ENCODE measurements at regions not wholly inside any gene's neighbourhood (a gene's known extent, or its start where the extent isn't known, plus 50 kb on each side); places are given as distances from the start of the nearest gene placed in this dataset.

GRCh38 chr22:23411739-23412138 is 168.4 kb downstream of the IGLL1 start:
- Histone ChIP-seq H3K27me3 (no peaks in the 10 kb centered on the region), H3K4me3 (no peak overlapping the region), H3K4me1 (no peaks in the 10 kb centered on the region), H3K27ac (no peak overlapping the region), H3K36me3 (no peaks in the 10 kb centered on the region), H3K9me3 (no peaks in the 10 kb centered on the region)
- ATAC-seq, result no peak
- DNase-seq, result no peak
- TF ChIP-seq POLR2A (IDR thresholded peaks at IDR 0.05), result no peak
- no peak for TF ChIP-seq CTCF (IDR thresholded peaks at IDR 0.05)
- intact Hi-C loops (cut with DNase I), result loop anchor here in 1 of 2 donors (10.0 kb wide), 1 partner anchor 123 kb away; no protein-coding TSS in a partner anchor

- H3K36me3 ChIP-seq, result no peaks in the 10 kb centered on the region
- no peak overlapping the region for H3K4me3 ChIP-seq
- H3K27ac ChIP-seq, result no peak overlapping the region
- DNase-seq, result no peak
- H3K4me1 ChIP-seq, result no peaks in the 10 kb centered on the region
- H3K9me3 ChIP-seq, result no peaks in the 10 kb centered on the region
- H3K27me3 ChIP-seq, result no peaks in the 10 kb centered on the region
- 94% methylated on average over 5 of the region's 5 CpGs for WGBS (ENCODE audit: insufficient coverage, low coverage, low lambda C conversion rate, missing lambda C conversion rate)
- intact Hi-C loops (cut with DNase I), result loop anchor here in 1 of 2 donors (10.0 kb wide), 1 partner anchor 124 kb away; no protein-coding TSS in a partner anchor
- no peak for ATAC-seq
- TF ChIP-seq POLR2A (IDR thresholded peaks at IDR 0.05) (no peak), CTCF (IDR thresholded peaks at IDR 0.05) (no peak)
These were observed 169.7 kb downstream of the IGLL1 start for GRCh38 chr22:23410411-23410810.

GRCh38 chr22:23409976-23410375 is 170.1 kb downstream of the IGLL1 start:
- H3K36me3 ChIP-seq, result no peaks in the 10 kb centered on the region
- 50% methylated on average over 4 of the region's 8 CpGs for WGBS (ENCODE audit: insufficient coverage, low coverage, low lambda C conversion rate, missing lambda C conversion rate)
- intact Hi-C loops (cut with DNase I), result loop anchor here (10.0 kb wide), 2 partner anchors 105 to 125 kb away; no protein-coding TSS in a partner anchor
- no peaks in the 10 kb centered on the region for H3K27me3 ChIP-seq
- ATAC-seq, result no peak
- H3K27ac ChIP-seq, result no peak overlapping the region
- no peaks in the 10 kb centered on the region for H3K4me1 ChIP-seq
- H3K4me3 ChIP-seq, result no peak overlapping the region
- H3K9me3 ChIP-seq, result no peaks in the 10 kb centered on the region
- TF ChIP-seq POLR2A (IDR thresholded peaks at IDR 0.05), result no peak
- no peak for DNase-seq

GRCh38 chr22:23408321-23408720 is 171.8 kb downstream of the IGLL1 start:
- intact Hi-C loops (cut with DNase I), result loop anchor here in 1 of 2 donors (10.0 kb wide), 1 partner anchor 106 kb away; no protein-coding TSS in a partner anchor
- Histone ChIP-seq H3K9me3 (no peaks in the 10 kb centered on the region), H3K4me1 (no peaks in the 10 kb centered on the region), H3K27ac (no peak overlapping the region), H3K27me3 (no peaks in the 10 kb centered on the region), H3K4me3 (no peak overlapping the region), H3K36me3 (no peaks in the 10 kb centered on the region)
- 17% methylated on average over 2 of the region's 2 CpGs for WGBS (ENCODE audit: insufficient coverage, low coverage, low lambda C conversion rate, missing lambda C conversion rate)
- DNase-seq (no peak), ATAC-seq (no peak)
- TF ChIP-seq CTCF (IDR thresholded peaks at IDR 0.05) (no peak), POLR2A (IDR thresholded peaks at IDR 0.05) (no peak)

GRCh38 chr22:23405366-23405851 is 174.7 kb downstream of the IGLL1 start:
- ATAC-seq (no peak), DNase-seq (no peak)
- 46% methylated on average over 7 of the region's 16 CpGs for WGBS (ENCODE audit: insufficient coverage, low coverage, low lambda C conversion rate, missing lambda C conversion rate)
- no peak overlapping the region for H3K27ac ChIP-seq
- intact Hi-C loops (cut with DNase I), result loop anchor here in 1 of 2 donors (10.0 kb wide), 1 partner anchor 109 kb away; no protein-coding TSS in a partner anchor
- H3K4me1 ChIP-seq, result no peaks in the 10 kb centered on the region
- no peaks in the 10 kb centered on the region for H3K36me3 ChIP-seq
- TF ChIP-seq CTCF (IDR thresholded peaks at IDR 0.05), result no peak
- TF ChIP-seq POLR2A (IDR thresholded peaks at IDR 0.05), result no peak
- H3K4me3 ChIP-seq, result no peak overlapping the region
- H3K9me3 ChIP-seq, result no peaks in the 10 kb centered on the region
- H3K27me3 ChIP-seq, result no peaks in the 10 kb centered on the region

Measured in right lobe of liver (tissue), 6 donors.